K562 (cell line): ENCODE measurements at regions not wholly inside any gene's neighbourhood (a gene's known extent, or its start where the extent isn't known, plus 50 kb on each side); places are given as distances from the start of the nearest gene placed in this dataset.

Source experiments
- ATAC-seq: fragments of 200-7000 bp; cut with Tn5 transposase; 3 replicates; pipeline ENCODE4 v1.9.1; 2020; ENCODE audit warnings: moderate library complexity
- BruUV-seq: library from RNA; stranded (reverse); fragments of 400-500 nt; replicated peaks from 2 replicates; lab custom pipeline; 2021; lab: Mats Ljungman, UMichigan
- CTCF ChIA-PET: fragments of 300-600 bp; formaldehyde crosslinking; extraction: SDS; loops from one replicate; lab custom pipeline; 2021; ENCODE audit warnings: low intra/inter-chr PET ratio; lab: Yijun Ruan, JAX
- POLR2A ChIA-PET: fragments of 300-600, 350-650 bp; sonication (Branson Sonifier 250); formaldehyde crosslinking; extraction: SDS; loops from one replicate; lab custom pipeline; 2021; ENCODE audit warnings: antibody characterized with exemption, inconsistent platforms; lab: Yijun Ruan, JAX
- DNase-seq, 4 experiments: peaks; one replicate each; pipeline versions ENCODE4 v3.0.0 to v3.0.0-alpha.2; 2011 to 2018; ENCODE audit warnings: low spot score in 3 of 4, mixed read lengths in 3 of 4; ENCODE audit errors: extremely low read depth in 1 of 4
- FAIRE-seq: peaks from 2 replicates; lab custom pipeline; 2011; peaks lifted over from hg19 to GRCh38; lab: Jason Lieb, UNC
- H2AFZ ChIP-seq: 2 replicates; pipeline ENCODE4 v1.6.0; 2011; ENCODE audit warnings: low read depth, low read length, control low read depth, inconsistent platforms
- H3K27ac ChIP-seq: fragments of 200-600 bp; 3 replicates; pipeline ENCODE4 v1.8.0; 2011; ENCODE audit warnings: low read depth, mild to moderate bottlenecking, control low read depth, inconsistent platforms, low read length, moderate library complexity, mixed read lengths; ENCODE audit errors: extremely low read depth
- H3K27me3 ChIP-seq, 2 experiments: fragments of 300-600 bp in 1 of 2; 2 replicates in 1 of 2; 3 replicates in 1 of 2; pipeline versions ENCODE4 v1.6.0 to v1.8.0; 2011; ENCODE audit warnings: inconsistent platforms in 2 of 2, low read length in 2 of 2, mild to moderate bottlenecking in 1 of 2, mixed read lengths in 1 of 2, moderate library complexity in 1 of 2; ENCODE audit not compliant: control insufficient read depth in 2 of 2, insufficient read depth in 2 of 2
- H3K36me3 ChIP-seq: fragments of 300-600 bp; 3 replicates; pipeline ENCODE4 v1.8.0; 2011; ENCODE audit warnings: mild to moderate bottlenecking, low read length, inconsistent platforms; ENCODE audit not compliant: control insufficient read depth, insufficient read depth
- H3K4me1 ChIP-seq, 2 experiments: fragments of 200-600 bp in 1 of 2; replicated peaks in 1 of 2; 2 replicates in 1 of 2; 3 replicates in 1 of 2; pipeline versions ENCODE4 v1.5.1 to v1.8.0; 2011; ENCODE audit warnings: inconsistent platforms in 2 of 2, low read length in 2 of 2, mild to moderate bottlenecking in 1 of 2, mixed read lengths in 1 of 2, moderate library complexity in 1 of 2; ENCODE audit not compliant: control insufficient read depth in 2 of 2, insufficient read depth in 2 of 2
- H3K4me2 ChIP-seq: 2 replicates; pipeline ENCODE4 v1.6.1; 2011; ENCODE audit warnings: low read length, control low read depth, inconsistent platforms, mixed read lengths; ENCODE audit not compliant: insufficient read depth
- H3K4me3 ChIP-seq: fragments of 200-600 bp; sonication (generic), shearing (Covaris generic); 2 replicates; pipeline ENCODE4 v1.5.1; 2016; ENCODE audit warnings: control low read depth, inconsistent platforms
- H3K79me2 ChIP-seq: fragments of 200-600 bp; 3 replicates; pipeline ENCODE4 v1.8.0; 2011; ENCODE audit warnings: low read length, inconsistent platforms; ENCODE audit not compliant: control insufficient read depth, insufficient read depth
- H3K9ac ChIP-seq, 2 experiments: 2 replicates each; pipeline versions ENCODE4 v1.6.0 to v1.6.1; 2011; ENCODE audit warnings: low read depth in 2 of 2, low read length in 2 of 2, control low read depth in 1 of 2, inconsistent platforms in 1 of 2, mild to moderate bottlenecking in 1 of 2, mixed read lengths in 1 of 2; ENCODE audit not compliant: insufficient read depth in 1 of 2
- H3K9me1 ChIP-seq: one replicate; pipeline ENCODE4 v1.6.0; 2011; ENCODE audit warnings: inconsistent platforms, mild to moderate bottlenecking, low read length, moderate library complexity; ENCODE audit not compliant: control insufficient read depth, insufficient read depth
- H3K9me3 ChIP-seq: replicated peaks from 2 replicates; pipeline ENCODE4 v1.5.1; 2011; ENCODE audit warnings: low read depth, low read length, inconsistent platforms; ENCODE audit not compliant: control insufficient read depth, insufficient read depth
- H4K20me1 ChIP-seq: replicated peaks from 2 replicates; pipeline ENCODE4 v1.6.1; 2011; ENCODE audit warnings: low read length, inconsistent platforms, mixed read lengths; ENCODE audit not compliant: control insufficient read depth, insufficient read depth
- CBFA2T2 ChIP-seq: fragments of 450-650 bp; conservative IDR thresholded peaks from 2 replicates; pipeline ENCODE4 v1.6.1; 2017; ENCODE audit warnings: mild to moderate bottlenecking
- ELF1 ChIP-seq: fragments of 200-800 bp; sonication (Bioruptor generic); IDR thresholded peaks from 2 replicates; pipeline ENCODE4 v1.6.1; 2016; ENCODE audit warnings: missing genetic modification characterization, missing compliant biosample characterization
- FOXM1 ChIP-seq, 2 experiments: fragments of 450-650 bp in 1 of 2; sonication (generic) in 1 of 2; formaldehyde crosslinking in 1 of 2; IDR thresholded peaks; 2 replicates each; pipeline versions ENCODE4 v1.6.1 to v1.9.0; 2017 to 2022; ENCODE audit warnings: low read depth in 2 of 2, mild to moderate bottlenecking in 2 of 2, missing genetic modification reagents in 1 of 2, moderate library complexity in 1 of 2
- HDAC3 ChIP-seq: fragments of 450-650 bp; IDR thresholded peaks from 2 replicates; pipeline ENCODE4 v1.6.1; 2018; ENCODE audit warnings: borderline replicate concordance, mild to moderate bottlenecking, moderate library complexity; ENCODE audit not compliant: partially characterized antibody
- HDAC6 ChIP-seq: IDR thresholded peaks from 2 replicates; pipeline ENCODE4 v1.6.1; 2012; ENCODE audit warnings: low read depth, mild to moderate bottlenecking, control low read depth, inconsistent platforms, low read length, moderate library complexity
- POLR2A ChIP-seq: fragments of 450-650 bp; conservative IDR thresholded peaks from 2 replicates; pipeline ENCODE4 v1.6.1; 2016
- WGBS: fragments of 100-300 bp; shearing (Covaris generic); methylation state at CpG from one replicate; pipeline ENCODE4 v1.1.6; 2016; ENCODE audit warnings: low coverage, mixed read lengths; ENCODE audit not compliant: insufficient coverage; ENCODE audit errors: missing lambda C conversion rate; 5-methylcytosine and 5-hydroxymethylcytosine counted together
- in situ Hi-C: fragments of 300-500 bp; cut with MboI; formaldehyde crosslinking; loops from 4 replicates; pipeline ENCODE4 v1.15.0; 2018; ENCODE audit warnings: inconsistent platforms, mixed read lengths
- intact Hi-C: fragments of 100-400 bp; cut with micrococcal nuclease; formaldehyde crosslinking; loops from 2 replicates; pipeline ENCODE4 v1.14.2; 2022
- TF ChIP-seq, protein P1 (sequence below): fragments of 450-650 bp; formaldehyde crosslinking; IDR thresholded peaks from 2 replicates; pipeline ENCODE4 v1.4.0; 2020; ENCODE audit warnings: mild to moderate bottlenecking, moderate library complexity
- TF ChIP-seq, protein P2 (sequence below): fragments of 250-450 bp; sonication (Bioruptor Pico); IDR thresholded peaks from 2 replicates; pipeline ENCODE4 v1.4.0; 2020; ENCODE audit warnings: mild to moderate bottlenecking
- TF ChIP-seq, protein P3 (sequence below): fragments of 450-650 bp; conservative IDR thresholded peaks from 2 replicates; pipeline ENCODE4 v1.6.1; 2016; ENCODE audit warnings: missing genetic modification characterization, low read depth, mild to moderate bottlenecking, control low read depth, missing compliant biosample characterization
- TF ChIP-seq, protein P4 (sequence below): fragments of 200-800 bp; sonication (Bioruptor generic); IDR thresholded peaks from 2 replicates; pipeline ENCODE4 v1.6.1; 2016; ENCODE audit warnings: missing genetic modification characterization, missing compliant biosample characterization

DNA sequence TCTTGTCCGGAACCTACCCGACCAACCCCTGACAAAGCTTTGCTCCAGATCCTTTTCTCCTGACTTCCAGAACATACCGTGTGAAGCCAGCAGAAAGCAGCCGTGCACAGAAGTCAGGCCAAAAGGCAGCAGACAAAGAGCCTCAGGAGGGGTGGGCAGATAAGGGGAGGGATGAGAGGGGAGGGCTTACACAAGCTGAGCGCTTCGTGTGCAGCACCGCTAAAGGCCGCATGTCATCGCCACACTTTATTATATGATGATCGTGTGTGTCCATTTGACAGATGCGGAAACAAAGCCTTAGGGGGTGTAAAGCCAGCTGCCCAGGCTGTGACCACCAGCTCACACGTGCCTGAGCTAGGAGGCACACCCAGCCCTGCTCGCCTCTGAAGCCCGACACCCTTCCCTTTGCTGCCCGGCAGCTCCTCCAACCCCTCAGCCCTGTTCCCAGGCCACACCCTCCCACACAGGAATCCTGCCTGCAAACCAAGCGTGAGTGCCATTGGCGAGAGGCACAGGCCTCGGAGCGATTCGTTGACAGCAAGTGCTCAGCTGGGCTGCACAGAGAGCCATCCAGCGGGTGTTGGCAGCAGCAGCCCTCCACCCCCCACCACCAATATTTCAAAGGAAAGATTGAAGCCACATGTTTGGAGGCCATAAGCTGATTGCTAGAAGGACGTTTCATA, 170.5 kb upstream of the SMIM23 start:
- Histone ChIP-seq H3K9ac (peak overlapping the region in 1 of 2 experiments; percentile 68; a peak in 2 of 4 replicates), H3K36me3 (no peaks in the 10 kb centered on the region), H3K4me3 (no peak overlapping the region), H4K20me1 (0 out of 2 replicates have a peak, but pooled peaks cover 8% of the 10 kb centered on the region), H3K79me2 (no peaks in the 10 kb centered on the region), H3K27me3 (peaks cover 16 to 55% of the 10 kb centered on the region in 2 experiments; a peak in 4 of 5 replicates), H3K9me1 (no peaks in the 10 kb centered on the region), H3K4me1 (peaks cover 0 to 4% of the 10 kb centered on the region in 2 experiments; a peak in 1 of 5 replicates), H3K27ac (no peak overlapping the region), H2AFZ (no peak overlapping the region), H3K4me2 (no peak overlapping the region), H3K9me3 (no peaks in the 10 kb centered on the region)
- DNase-seq (peak in 1 of 4 experiments; percentile 2), ATAC-seq (peak; percentile 38; the same call in 1 of the 3 replicates), FAIRE-seq (no peak)
- no TSS peak for BruUV-seq
- 6% methylated on average over 14 of the region's 22 CpGs for WGBS
- intact Hi-C loops = no loop called here
- POLR2A ChIA-PET = interaction anchor here (0.7 to 1.5 kb wide), 3 partner anchors 9 to 227 kb away, joined by 3 to 4 read pairs (median 4); partner anchors contain the start of gene NPM1
- in situ Hi-C loops = no loop called here
- CTCF ChIA-PET = no interaction called here
- TF ChIP-seq, protein P1, sequence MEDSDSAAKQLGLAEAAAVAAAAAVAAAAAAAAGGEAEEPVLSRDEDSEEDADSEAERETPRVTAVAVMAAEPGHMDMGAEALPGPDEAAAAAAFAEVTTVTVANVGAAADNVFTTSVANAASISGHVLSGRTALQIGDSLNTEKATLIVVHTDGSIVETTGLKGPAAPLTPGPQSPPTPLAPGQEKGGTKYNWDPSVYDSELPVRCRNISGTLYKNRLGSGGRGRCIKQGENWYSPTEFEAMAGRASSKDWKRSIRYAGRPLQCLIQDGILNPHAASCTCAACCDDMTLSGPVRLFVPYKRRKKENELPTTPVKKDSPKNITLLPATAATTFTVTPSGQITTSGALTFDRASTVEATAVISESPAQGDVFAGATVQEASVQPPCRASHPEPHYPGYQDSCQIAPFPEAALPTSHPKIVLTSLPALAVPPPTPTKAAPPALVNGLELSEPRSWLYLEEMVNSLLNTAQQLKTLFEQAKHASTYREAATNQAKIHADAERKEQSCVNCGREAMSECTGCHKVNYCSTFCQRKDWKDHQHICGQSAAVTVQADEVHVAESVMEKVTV (CRISPR knock-in tag) = no peak
- TF ChIP-seq FOXM1 (IDR thresholded peaks at IDR 0.05; ENCODE audit: low read depth) (no peak), FOXM1 (CRISPR knock-in tag; IDR thresholded peaks at IDR 0.05; ENCODE audit: low read depth) (no peak), HDAC3 (no peak), CBFA2T2 (no peak), HDAC6 (no peak), ELF1 (tag) (no peak), POLR2A (no peak)
- TF ChIP-seq, protein P2, sequence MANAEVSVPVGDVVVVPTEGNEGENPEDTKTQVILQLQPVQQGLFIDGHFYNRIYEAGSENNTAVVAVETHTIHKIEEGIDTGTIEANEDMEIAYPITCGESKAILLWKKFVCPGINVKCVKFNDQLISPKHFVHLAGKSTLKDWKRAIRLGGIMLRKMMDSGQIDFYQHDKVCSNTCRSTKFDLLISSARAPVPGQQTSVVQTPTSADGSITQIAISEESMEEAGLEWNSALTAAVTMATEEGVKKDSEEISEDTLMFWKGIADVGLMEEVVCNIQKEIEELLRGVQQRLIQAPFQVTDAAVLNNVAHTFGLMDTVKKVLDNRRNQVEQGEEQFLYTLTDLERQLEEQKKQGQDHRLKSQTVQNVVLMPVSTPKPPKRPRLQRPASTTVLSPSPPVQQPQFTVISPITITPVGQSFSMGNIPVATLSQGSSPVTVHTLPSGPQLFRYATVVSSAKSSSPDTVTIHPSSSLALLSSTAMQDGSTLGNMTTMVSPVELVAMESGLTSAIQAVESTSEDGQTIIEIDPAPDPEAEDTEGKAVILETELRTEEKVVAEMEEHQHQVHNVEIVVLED (CRISPR knock-in tag) = no peak
- TF ChIP-seq, protein P3, sequence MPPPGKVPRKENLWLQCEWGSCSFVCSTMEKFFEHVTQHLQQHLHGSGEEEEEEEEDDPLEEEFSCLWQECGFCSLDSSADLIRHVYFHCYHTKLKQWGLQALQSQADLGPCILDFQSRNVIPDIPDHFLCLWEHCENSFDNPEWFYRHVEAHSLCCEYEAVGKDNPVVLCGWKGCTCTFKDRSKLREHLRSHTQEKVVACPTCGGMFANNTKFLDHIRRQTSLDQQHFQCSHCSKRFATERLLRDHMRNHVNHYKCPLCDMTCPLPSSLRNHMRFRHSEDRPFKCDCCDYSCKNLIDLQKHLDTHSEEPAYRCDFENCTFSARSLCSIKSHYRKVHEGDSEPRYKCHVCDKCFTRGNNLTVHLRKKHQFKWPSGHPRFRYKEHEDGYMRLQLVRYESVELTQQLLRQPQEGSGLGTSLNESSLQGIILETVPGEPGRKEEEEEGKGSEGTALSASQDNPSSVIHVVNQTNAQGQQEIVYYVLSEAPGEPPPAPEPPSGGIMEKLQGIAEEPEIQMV = no peak
- TF ChIP-seq, protein P4, sequence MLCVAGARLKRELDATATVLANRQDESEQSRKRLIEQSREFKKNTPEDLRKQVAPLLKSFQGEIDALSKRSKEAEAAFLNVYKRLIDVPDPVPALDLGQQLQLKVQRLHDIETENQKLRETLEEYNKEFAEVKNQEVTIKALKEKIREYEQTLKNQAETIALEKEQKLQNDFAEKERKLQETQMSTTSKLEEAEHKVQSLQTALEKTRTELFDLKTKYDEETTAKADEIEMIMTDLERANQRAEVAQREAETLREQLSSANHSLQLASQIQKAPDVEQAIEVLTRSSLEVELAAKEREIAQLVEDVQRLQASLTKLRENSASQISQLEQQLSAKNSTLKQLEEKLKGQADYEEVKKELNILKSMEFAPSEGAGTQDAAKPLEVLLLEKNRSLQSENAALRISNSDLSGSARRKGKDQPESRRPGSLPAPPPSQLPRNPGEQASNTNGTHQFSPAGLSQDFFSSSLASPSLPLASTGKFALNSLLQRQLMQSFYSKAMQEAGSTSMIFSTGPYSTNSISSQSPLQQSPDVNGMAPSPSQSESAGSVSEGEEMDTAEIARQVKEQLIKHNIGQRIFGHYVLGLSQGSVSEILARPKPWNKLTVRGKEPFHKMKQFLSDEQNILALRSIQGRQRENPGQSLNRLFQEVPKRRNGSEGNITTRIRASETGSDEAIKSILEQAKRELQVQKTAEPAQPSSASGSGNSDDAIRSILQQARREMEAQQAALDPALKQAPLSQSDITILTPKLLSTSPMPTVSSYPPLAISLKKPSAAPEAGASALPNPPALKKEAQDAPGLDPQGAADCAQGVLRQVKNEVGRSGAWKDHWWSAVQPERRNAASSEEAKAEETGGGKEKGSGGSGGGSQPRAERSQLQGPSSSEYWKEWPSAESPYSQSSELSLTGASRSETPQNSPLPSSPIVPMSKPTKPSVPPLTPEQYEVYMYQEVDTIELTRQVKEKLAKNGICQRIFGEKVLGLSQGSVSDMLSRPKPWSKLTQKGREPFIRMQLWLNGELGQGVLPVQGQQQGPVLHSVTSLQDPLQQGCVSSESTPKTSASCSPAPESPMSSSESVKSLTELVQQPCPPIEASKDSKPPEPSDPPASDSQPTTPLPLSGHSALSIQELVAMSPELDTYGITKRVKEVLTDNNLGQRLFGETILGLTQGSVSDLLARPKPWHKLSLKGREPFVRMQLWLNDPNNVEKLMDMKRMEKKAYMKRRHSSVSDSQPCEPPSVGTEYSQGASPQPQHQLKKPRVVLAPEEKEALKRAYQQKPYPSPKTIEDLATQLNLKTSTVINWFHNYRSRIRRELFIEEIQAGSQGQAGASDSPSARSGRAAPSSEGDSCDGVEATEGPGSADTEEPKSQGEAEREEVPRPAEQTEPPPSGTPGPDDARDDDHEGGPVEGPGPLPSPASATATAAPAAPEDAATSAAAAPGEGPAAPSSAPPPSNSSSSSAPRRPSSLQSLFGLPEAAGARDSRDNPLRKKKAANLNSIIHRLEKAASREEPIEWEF (CRISPR knock-in tag) = no peak
